SU-DHL-6 (cell line): ENCODE measurements at regions not wholly inside any gene's neighbourhood (a gene's known extent, or its start where the extent isn't known, plus 50 kb on each side); places are given as distances from the start of the nearest gene placed in this dataset.

Experiments used
- CTCF ChIP-seq: fragments of 200-600 bp; sonication (generic); IDR thresholded peaks from one replicate; pipeline ENCODE4 v1.5.1; 2017; ENCODE audit warnings: antibody characterized with exemption, mild to moderate bottlenecking, low read length, moderate library complexity; ENCODE audit not compliant: insufficient read depth, poor library complexity, severe bottlenecking
- EZH2phosphoT487 ChIP-seq: fragments of 200-600 bp; sonication (generic), shearing (Covaris generic); conservative IDR thresholded peaks from 2 replicates; pipeline ENCODE4 v1.6.1; 2018; ENCODE audit warnings: mild to moderate bottlenecking, antibody characterized with exemption, low read length, moderate library complexity, mixed read lengths

- TF ChIP-seq CTCF (no peak), EZH2phosphoT487 (no peak)
Observed at GRCh38 chr4:128543696-128544095, 256.1 kb upstream of the PGRMC2 start.
